Mesenteric fat pad (tissue), 1 donor: ENCODE measurements at regions not wholly inside any gene's neighbourhood (a gene's known extent, or its start where the extent isn't known, plus 50 kb on each side); places are given as distances from the start of the nearest gene placed in this dataset.

Source experiments
- DNase-seq: peaks from one replicate; pipeline ENCODE4 v3.0.0-alpha.2; 2020; ENCODE audit warnings: low spot score
- donor health status: DM: yes; HTN: yes; CAD: no.

DNA sequence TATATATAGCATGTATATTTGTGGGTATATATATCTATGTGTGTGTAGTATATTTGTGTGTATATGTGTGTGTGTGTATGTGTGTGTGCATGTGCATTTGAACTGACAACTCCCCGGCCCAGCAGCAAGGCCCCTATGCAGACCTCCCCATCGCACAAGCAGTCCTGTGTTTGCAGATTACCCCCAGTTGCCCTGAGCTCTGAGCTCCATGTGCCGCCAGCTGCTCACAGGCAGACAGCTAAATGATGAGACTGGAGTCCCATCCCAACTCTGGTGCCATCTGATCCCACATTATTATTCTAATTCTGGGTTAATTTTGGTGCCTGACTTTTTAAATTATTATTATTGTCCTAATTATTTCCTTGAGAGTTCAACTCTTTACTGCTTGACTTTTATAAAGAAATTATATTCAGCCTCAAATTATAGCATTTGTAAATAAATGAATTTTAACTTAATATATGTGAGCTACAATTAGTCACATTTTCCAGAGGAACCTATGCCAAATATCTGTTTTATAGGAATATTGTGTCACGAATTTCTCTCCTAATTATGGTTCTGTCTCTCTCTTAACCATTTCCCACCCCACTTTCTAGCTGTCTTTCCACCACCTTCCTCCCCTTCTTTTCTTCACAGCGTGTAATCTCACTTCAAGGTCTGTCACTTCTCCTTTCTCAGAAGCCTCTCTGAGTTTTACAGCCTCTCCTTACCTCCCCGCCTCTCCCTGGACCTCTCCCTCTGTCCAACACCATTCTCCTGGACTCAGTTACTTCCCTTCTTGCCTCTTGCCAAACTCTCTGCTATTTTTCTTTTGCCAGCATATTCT lies 90.6 kb upstream of the SYNDIG1 start:
- no peak for DNase-seq

DNA sequence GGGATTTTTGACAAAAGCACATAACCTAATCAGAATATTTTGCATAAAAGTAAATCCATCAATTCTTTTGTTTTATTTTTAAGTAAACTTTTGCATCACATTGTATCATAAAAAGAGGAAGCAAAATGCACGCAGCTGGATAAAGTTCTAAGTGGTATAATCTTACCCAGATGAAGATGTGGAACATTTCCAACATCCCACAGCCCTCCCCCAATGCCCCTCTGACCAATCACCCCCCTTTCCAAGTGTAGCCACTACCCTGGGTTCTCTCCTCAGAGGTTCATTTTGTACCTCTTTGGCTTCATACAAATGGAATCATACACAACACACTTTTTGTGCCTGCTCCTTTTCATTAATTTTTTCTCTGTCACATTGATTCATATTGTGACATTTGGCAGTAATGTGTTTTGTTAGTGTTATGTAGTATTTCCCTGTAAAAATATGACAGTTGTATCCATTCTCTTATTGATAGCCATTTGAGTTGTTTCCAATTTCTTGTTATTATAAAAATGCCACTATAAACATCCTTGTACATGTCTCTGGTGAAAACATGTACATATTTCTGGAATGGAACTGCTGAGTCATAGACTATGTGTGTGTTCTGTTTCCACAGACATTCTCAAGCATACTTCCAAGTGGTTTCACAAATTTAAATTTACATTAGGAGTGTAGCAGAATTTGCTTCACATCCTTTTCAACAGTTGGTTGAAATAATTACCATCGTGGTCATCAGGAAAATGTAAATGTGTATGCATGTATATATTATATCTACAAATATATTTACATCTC lies 92.9 kb upstream of the SYNDIG1 start:
- DNase-seq, result no peak

DNA sequence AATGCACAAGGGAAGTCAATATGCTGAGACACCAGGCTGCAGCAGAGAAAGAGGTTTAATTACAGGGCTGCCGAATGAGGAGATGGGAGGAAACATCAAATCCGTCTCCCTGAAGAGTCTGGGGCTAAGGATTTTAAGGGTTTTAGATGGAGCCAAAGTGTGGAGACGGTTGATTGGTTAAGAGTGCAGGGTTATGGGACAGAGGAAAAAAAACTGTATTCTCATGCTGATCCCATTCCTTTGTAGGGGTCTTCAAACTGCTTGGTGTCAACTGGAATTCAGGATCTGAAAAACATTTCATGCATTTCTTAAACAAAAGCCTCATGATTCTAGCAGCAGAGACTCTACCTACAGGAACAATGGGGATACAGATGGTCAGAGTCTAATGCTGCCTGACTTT lies 96.1 kb upstream of the SYNDIG1 start:
- no peak for DNase-seq

DNA sequence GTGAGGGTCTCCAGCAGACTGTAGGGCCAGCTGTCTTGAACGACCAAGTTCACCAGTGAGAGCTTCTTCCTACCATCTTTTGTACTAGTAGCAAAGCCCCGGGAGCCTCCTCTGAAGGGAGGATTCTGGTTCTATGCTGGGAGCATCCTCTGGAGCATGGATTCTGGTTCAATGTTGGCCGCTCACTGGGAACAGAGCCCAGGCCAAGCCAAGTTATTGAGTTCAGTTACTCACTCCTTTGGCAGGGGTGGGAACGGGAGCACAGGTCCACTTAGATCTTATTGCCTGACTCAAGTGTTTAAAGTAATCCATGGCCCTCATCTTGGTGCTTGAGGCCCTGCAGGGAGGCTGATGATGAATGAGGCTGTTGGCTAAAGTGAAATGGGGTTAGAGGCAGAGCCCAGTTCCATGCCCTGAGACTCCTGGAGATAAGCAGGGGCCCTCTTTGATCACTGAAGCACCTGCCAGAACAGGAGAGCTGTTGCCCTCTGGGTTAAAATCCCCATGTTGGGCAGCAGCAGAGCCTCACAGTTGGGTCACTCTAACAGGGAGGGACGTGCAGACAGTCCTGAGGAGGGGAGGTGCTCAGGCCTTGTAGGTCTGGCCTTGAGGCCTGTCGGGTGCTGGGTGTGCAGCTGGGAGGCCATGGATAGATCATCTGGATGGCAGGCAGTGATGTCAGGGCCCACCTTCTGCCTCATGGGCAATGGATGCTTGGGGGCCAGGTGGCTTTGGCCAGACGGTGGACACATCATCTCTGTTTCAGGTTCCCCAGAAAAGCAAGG lies 98.3 kb upstream of the SYNDIG1 start:
- DNase-seq, result no peak

DNA sequence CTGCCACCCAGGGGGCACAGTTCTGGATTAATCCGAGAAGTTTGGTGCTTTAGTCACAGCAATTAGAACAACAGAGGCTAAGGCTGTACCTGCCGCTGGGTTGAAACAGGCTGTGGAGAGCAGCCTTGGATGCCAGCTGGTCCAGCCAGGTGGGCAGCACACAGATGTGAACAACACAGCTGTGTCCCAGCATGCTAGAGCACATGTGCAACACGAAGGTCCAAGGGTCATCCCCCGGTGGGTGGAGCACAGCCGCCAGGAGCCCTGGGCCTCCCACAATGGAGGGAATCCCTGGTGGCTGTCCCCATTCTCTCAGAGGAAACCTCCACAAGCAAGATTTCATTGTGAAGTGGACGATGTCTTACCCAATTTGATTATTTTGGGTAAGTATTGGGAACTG lies 99.2 kb upstream of the SYNDIG1 start:
- DNase-seq, result no peak

DNA sequence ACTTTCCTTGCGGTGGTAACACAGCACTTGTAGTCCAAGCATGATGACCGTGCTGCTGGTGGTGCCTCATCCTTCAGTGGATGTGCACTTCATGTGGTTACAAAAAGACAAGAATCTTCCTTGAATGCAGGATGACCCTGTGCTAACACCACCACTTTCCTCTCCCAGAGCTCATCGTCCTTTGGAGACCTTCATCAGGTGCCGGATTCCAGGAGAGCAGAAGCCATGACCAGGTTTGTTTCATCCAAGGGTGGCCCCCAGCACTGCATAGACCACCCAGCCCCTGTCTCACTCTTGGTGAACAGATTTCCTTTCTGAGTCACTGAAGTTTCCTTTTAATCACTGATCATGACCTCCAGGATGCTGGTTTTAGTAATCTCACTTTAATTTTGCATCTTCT lies 101.2 kb upstream of the SYNDIG1 start:
- DNase-seq, result no peak

DNA sequence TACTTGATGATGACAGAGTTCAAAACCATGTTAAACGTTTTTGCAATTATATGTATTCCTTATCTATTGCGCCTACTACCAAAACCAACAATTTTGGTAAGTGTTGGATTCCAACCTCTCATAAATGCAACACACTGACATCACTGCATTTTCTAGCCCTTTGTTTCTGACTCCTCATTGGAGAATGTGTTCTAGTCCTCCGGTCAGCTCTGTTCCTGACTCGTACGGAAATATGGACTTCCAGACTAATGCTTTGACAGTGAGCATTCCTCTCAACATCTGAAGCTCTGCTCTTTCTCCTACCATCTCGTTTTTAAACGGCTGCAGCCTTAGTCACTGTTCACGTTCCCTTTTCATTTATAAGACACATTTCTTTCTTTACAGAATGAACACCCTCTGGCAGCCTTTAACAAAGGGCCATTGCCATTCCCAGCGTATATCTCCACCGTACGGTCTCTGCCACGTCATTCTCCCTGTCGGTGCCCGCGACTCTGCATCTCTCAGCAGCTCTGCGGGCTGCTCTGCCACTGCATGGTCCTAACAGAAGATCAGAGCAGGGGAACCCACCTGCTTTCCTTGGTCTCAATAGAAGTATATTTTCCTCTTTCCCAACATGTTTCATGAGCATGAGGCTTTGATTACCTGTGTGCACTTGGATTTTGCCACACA lies 103.0 kb upstream of the SYNDIG1 start:
- no peak for DNase-seq

DNA sequence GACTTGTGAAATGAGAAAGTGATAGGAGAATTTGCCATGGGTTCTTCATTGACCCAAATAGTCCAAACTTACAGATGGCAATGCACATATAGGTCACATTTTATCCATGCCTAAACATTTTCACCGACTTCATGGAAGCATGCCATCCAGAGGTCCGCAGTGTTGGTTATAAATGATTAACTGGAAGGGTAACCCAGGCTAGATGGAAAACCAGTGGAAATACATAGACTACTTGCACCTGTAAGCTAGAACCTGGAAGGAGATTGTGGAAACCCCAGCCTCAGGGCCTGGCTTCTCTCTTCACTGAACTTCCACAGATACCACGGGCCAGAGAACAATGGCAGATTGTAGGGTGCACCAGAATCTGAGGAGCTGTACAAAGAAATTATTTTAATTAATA lies 103.8 kb upstream of the SYNDIG1 start:
- DNase-seq, result no peak

DNA sequence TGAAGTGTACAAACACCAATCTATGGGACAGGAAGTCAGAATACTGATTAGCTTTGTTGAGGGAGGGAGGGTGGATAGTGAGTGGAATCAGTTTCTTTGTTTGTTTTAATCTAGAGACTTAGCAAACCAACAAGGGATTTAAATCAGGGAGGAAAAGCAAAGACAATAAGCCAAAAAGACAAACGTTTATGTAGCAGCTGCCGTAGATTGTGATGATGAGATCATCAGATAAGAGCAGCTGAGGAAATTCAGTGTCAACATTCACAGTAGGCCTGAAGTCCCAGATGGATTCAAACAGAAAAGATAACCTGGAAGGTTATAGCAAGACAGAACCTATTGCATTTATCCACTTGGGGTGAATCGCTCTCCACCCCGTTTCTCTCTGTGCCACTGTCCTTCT lies 104.9 kb upstream of the SYNDIG1 start:
- DNase-seq, result no peak

DNA sequence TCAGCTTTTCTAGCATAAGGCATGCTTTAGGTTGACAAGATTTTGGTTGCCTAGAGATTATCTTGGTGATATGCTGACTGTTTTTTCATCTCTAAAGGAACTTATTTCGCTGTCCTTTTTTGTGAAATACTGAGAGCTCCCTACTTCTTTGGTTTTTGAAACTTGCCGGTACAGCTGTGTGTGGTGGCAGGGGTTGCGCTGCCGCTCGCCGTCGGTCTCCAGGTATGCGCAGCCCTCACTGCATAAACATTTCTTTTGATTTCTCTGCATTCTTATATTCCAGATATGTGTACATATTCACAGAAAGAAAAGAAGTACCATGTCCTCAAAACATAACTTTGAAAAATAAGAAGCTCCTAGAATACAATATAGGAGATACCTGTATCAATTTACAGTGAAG lies 106.4 kb upstream of the SYNDIG1 start:
- DNase-seq, result no peak

DNA sequence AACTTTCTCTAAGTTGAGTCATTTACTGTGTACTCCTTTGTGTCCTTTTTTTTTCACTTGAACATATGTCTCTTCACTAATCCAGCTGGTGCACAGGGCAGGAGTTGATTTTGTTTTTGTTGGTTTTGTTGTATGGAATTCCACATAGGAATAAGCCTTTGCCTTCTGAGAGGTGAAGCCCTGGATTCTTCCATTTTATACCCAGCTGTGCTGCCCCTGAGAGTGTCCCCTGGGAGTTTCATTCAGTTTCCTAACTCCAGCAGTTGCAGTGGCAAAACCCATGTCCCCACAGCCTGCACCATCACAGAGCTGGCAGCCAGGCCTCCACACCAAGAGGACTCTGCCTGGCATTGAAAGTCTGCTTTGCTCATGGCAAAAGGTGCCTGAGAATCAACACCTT lies 107.3 kb upstream of the SYNDIG1 start:
- DNase-seq, result no peak

DNA sequence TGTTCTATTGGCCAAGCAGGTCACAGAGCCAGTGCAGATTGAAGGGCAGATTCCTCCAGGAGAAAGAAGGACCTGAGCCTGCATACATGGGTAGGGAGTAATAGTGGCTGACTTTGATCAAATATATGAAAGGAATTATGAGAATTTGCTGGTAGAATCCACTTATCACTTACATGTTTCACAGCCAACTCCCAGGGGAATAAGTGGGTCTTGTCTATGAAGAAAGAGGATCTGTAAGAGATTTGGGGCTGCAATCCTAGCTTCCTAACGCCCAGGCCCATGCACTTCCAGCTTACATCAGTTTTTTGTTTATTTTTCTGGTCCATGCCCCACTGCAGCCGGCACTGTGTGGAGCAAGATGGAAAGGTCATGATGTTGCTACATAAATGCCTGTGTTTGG lies 107.9 kb upstream of the SYNDIG1 start:
- DNase-seq, result no peak

DNA sequence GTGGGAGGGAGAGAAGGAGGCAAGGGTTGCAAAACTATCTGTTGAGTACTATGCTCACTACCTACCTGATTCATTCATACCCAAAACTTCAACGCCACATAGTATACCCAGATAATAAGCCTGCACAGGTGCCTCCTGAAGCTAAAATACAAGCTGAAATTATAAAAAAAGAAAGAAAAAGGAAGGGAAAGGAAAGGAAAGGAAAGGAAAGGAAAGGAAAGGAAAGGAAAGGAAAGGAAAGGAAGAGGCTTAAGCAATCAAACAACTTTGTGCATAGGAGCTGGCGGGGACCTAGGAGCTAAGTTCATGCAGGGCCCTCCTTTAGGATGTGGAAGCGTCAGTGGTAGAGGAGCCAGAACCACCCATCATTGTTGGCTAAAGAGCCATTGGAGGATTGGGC lies 108.9 kb upstream of the SYNDIG1 start:
- DNase-seq, result no peak

DNA sequence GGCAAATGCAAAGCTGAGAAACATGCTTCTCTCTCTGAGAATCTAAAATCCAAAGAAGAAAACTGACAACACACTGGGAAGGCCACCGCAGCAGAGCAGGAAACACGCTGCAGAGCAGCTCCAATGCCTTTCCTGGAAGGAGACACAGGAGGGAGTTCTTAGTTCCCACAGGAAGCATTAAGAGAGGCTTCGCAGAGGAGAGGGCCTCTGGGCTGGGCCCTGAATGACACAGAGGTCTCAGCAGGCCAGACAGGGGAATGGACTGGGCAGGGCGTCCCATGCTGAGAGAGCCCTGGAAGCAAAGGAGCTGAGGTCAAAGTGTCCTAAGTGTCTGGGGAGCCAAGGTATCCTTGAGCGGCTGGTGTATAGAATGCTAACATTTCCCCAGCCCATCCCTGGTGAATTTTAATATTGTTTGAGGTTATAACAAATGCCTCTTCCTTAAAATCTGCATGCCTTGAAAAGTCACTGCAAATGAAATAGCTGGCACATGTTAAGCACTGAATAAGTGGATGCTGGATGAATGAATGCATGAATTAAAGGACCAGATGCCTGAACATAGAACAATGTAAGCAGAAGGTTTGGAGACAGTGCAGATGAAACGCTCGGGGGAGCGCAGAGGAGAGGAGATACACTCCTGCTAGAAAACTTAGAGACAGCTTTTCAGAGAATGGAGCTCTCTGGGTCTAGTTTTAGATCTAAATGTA lies 110.0 kb upstream of the SYNDIG1 start:
- DNase-seq, result no peak

DNA sequence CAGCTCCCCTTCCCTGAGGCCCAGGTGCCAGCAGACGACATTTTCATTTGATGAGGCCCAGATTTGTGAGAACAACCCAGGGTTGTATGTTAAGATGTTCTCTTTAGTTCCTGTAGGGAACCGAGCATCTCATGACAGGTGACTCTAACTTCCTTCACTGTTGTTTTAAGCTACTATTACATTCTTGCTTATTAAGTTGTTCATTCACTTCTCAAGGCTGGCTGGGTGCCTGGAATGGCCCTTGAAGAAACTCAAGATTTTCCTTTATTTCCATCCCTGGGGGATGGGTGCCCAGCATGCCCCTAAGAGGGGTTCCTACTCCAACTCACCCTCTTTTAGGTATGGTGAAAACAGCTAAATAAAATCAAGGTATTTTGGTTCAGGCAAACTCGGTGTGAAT lies 111.5 kb upstream of the SYNDIG1 start:
- no peak for DNase-seq

DNA sequence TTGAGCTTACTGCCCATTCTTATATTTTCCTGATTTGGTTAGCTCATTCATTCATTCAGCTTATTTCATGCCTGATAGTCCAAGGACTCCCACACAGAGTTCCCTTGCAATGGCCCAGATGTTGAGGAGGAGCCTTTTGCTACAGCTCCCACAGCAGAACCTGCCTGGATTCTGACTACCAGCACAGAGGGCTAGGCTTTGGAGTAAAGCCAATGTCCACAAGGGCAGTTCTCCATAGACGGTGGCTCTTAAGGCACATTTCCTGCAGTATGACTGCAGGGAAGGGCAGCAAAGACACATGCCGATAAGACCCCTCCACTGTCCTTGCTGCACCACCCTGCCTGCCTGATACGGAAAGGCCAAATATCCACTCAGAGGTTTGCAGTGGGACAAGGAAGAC lies 112.3 kb upstream of the SYNDIG1 start:
- DNase-seq, result no peak

DNA sequence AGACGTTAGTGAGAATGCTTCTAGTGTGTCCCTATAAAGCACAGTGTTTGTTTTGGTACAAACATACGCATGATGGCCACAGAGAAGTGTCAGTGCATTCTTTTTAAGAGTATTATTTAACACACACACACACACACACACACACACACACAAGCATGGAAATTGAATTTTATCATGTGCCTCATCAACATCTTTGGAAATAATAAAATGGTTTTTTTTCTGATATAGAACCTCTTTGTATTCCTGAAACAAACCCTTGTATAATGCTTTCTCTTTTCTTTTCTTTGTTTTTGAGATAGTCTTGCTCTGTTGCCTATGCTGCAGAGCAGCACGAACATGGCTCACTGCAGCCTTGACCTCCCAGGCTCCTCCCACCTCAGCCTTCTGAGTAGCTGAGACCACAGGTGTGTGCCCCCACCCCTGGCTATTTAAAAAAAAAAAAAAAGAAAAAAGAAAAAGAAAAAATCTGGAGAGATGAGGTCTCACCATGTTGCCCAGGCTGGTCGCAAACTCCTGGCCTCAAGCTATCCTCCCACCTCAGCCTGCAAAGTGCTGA lies 116.2 kb upstream of the SYNDIG1 start:
- DNase-seq, result no peak

DNA sequence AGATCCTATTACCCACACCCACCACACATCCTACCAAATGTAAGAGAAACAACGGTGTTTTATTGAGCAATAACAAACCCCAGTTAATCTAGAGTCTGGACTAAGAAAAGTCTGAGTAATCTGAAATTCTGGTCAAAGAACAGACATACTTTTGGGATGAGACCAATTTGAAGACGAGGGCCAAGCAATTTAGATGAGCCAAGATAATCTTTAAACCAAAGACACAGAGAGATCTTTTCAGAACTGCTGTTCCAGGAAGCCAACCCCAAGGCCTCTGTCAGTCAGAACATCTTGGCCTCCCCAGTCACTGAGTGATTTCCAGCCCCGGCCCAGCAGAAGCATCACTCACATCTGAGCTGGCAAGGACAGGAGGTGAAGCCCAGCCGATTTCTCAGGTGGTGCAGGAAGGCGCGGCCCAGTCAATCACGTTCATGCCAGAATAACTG lies 118.5 kb upstream of the SYNDIG1 start:
- no peak for DNase-seq

DNA sequence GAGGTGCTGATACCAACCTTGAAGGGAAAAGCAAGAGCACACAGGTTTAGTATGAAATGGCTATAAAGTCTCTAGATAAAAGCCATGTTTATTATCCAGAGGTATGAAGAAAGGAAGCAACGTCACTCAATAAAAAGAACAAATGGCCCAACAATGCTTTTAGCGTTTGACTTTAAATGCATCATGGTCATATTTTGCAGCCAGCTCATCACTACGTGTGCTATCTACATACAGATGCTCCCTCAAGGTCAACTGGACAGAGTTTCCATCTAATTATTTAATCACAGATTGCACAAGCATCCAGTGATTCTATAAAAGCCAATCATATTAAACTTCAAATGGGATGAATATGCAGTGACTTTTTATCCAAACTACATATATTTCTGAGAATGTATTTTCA lies 127.6 kb upstream of the SYNDIG1 start:
- DNase-seq, result no peak

DNA sequence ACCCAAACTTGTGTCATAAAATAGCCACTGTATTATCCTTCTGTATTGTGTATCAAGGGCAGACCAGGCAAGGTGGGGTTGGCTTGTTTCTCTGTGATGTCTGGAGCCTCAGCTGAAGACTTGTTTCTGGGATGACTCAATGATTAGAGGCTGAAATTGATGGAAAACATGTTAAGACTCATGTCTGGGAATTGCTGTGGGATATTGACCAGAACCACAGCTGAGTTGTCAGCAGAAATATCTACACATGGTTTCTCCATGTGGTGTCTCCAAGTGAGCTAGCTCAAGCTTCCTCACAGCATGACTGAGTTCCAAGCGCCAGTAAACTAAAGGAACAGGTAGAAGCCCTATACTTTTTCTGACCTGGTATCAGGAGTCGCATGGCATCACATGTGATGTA lies 128.5 kb upstream of the SYNDIG1 start:
- DNase-seq, result no peak
